Neutrophil (primary cell): ENCODE measurements at regions not wholly inside any gene's neighbourhood (a gene's known extent, or its start where the extent isn't known, plus 50 kb on each side); places are given as distances from the start of the nearest gene placed in this dataset.

Source experiments
- H3K27ac ChIP-seq: fragments of 200-600 bp; sonication (generic); 2 replicates; pipeline ENCODE4 v1.5.1; 2016; ENCODE audit warnings: mild to moderate bottlenecking, moderate library complexity
- H3K27me3 ChIP-seq: fragments of 200-600 bp; sonication (generic); 2 replicates; pipeline ENCODE4 v1.6.0; 2016; ENCODE audit warnings: mild to moderate bottlenecking
- H3K36me3 ChIP-seq: fragments of 200-600 bp; sonication (generic); 2 replicates; pipeline ENCODE4 v1.5.1; 2017
- H3K4me1 ChIP-seq, 2 experiments: fragments of 200-600 bp in 1 of 2; sonication (generic) in 1 of 2; 1 replicate in 1 of 2; 2 replicates in 1 of 2; pipeline versions ENCODE4 v1.5.1 to v1.6.1; 2013 to 2016; ENCODE audit warnings: low read depth in 1 of 2, low read length in 1 of 2, mild to moderate bottlenecking in 1 of 2, moderate library complexity in 1 of 2; ENCODE audit not compliant: control insufficient read depth in 1 of 2, insufficient read depth in 1 of 2
- H3K4me3 ChIP-seq, 2 experiments: fragments of 200-600 bp in 1 of 2; sonication (generic) in 1 of 2; 1 replicate in 1 of 2; 2 replicates in 1 of 2; pipeline ENCODE4 v1.5.1; 2013 to 2016; ENCODE audit warnings: low read depth in 1 of 2, low read length in 1 of 2, mild to moderate bottlenecking in 1 of 2, moderate library complexity in 1 of 2
- H3K9me3 ChIP-seq: fragments of 200-600 bp; sonication (generic); 2 replicates; pipeline ENCODE4 v1.5.1; 2016
- CTCF ChIP-seq: fragments of 200-600 bp; sonication (generic); IDR thresholded peaks from 2 replicates; pipeline ENCODE4 v1.5.1; 2016; ENCODE audit warnings: antibody characterized with exemption

DNA sequence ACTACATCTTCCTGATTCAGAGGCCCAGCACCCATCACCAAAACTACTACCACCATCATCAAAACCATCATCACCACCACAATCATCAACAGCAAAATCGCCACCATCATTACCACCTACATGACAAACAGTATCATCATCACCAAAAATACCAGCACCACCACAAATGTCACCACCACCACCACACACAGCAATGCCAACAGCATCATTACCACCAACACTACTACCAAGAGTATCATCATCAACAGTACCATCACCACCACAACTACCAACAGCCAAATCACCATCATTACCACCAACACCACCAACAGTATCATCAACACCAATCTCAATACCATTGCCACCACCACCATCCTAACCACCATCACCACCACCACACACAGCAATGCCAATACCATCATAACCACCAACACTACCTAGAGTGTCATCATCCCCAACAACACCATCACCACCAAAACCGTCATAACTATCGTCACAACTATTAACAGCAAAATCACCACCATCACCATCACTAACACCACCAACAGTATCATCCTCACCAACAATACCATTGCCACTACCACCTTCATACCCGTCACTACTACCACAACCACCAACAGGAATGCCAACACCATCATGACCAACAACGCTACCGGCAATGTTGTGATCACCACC is 64.6 kb upstream of the TEX51 start:
- Histone ChIP-seq H3K27me3 (peaks cover 16% of the 10 kb centered on the region), H3K4me1 (peaks cover 0 to under 1% of the 10 kb centered on the region in 2 experiments), H3K4me3 (no peak overlapping the region), H3K36me3 (no peaks in the 10 kb centered on the region), H3K27ac (no peak overlapping the region), H3K9me3 (no peaks in the 10 kb centered on the region)
- no peak for TF ChIP-seq CTCF

DNA sequence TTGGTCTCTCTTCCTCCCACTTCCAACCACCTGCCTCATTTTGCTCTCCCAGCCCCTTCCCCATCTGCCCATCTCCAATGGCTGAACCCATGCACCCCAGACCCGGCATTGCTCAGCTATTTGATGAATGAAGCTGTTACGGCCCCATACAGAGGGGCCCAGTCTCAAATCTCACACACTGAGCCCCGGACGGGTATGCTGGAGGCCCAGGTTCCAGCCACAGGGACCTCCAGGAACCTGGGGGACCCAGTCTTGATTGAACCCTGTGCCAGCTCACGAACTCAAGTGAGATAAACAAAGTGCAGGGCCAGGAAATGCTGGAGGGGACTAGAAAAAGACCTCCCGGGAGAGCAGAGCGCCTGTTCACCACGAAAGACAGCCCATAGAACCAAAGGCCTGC is 63.4 kb upstream of the TEX51 start:
- Histone ChIP-seq H3K36me3 (no peaks in the 10 kb centered on the region), H3K4me3 (no peak overlapping the region), H3K27ac (no peak overlapping the region), H3K9me3 (no peaks in the 10 kb centered on the region), H3K4me1 (no peaks in the 10 kb centered on the region), H3K27me3 (peaks cover 15% of the 10 kb centered on the region)
- TF ChIP-seq CTCF, result no peak

DNA sequence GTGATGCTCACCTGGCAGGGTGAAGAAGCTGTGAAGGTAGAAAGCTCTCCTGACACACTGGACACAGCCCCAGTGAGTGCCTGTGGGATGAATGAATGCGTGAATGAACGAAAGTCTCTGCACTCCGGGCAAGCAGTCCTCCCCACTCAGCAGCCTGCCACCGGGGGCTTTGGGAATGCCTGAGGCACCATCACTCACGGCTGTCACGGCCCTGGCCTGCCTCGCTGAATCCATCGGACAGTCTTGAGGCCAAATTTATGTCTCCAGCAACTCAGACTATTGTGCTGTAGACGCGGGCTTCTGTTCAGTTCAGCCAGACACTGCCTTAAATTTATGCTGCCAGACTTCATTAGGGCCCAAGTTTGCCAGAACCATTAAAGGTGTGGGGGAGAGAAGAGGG is 62.9 kb upstream of the TEX51 start:
- Histone ChIP-seq H3K36me3 (no peaks in the 10 kb centered on the region), H3K27me3 (peaks cover 9% of the 10 kb centered on the region), H3K4me3 (no peak overlapping the region), H3K4me1 (no peaks in the 10 kb centered on the region), H3K9me3 (no peaks in the 10 kb centered on the region), H3K27ac (no peak overlapping the region)
- TF ChIP-seq CTCF, result no peak

DNA sequence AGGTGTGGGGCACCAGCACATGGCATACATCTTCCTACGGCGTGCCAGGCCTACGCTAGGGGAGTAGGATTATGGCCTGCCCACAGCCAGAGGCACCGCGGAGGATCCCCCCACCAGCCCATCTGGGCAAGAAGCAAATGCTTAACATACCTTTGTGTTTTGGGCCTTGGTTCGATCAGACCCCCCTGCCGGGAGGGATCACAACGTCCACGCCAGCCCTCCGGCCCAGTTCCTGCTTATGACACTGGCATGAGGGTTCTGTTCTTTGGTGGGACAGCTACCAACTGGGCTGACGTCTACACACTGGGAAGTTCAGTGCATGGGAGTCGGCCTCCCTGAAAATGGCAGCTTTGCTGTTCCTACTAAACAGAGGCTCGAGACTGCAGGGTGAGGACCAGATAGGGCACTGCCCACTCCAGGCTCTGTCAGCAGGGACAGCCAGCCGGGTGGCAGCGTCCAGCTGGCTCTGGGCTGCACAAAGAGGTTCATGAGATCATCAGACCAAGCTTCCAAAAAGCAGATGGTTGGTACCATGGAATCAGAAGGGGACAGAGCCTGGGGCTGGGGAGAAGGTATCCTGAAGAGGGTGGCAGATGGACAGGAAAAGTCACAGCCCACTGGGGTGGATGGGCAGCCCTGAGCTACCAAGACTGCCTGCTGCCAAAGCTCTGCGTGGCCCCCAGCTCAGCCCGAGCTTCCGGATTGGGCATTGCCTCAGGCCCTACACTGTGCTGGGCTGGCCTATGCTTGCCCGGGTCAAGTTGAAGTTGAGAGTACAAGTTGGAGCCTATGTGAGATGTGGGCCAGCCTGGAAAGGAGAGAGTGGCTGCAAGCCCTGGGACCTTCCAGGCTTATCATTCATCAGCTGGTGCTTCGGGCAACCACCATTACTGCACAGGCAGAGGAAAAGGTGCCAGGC is 61.7 kb upstream of the TEX51 start:
- Histone ChIP-seq H3K27ac (no peak overlapping the region), H3K9me3 (no peaks in the 10 kb centered on the region), H3K4me1 (no peaks in the 10 kb centered on the region), H3K36me3 (no peaks in the 10 kb centered on the region), H3K4me3 (no peak overlapping the region), H3K27me3 (peaks cover 7% of the 10 kb centered on the region)
- no peak for TF ChIP-seq CTCF

GRCh38 chr2:126837966-126838715 is 60.5 kb upstream of the TEX51 start:
- no peak for TF ChIP-seq CTCF
- H3K36me3 ChIP-seq, result no peaks in the 10 kb centered on the region
- no peaks in the 10 kb centered on the region for H3K9me3 ChIP-seq
- no peaks in the 10 kb centered on the region for H3K4me1 ChIP-seq
- H3K4me3 ChIP-seq, result no peak overlapping the region
- peaks cover 7% of the 10 kb centered on the region for H3K27me3 ChIP-seq
- H3K27ac ChIP-seq, result no peak overlapping the region
